Heart left ventricle (tissue), 16 donors: ENCODE measurements at regions not wholly inside any gene's neighbourhood (a gene's known extent, or its start where the extent isn't known, plus 50 kb on each side); places are given as distances from the start of the nearest gene placed in this dataset.

Experiments used
- ATAC-seq, 4 donors: fragments of 200-7000 bp; cut with Tn5 transposase; one replicate each; pipeline ENCODE4 v1.9.1; 2020 to 2022; ENCODE audit warnings: moderate library complexity in 4 of 4, mild to moderate bottlenecking in 3 of 4, moderate number of reproducible peaks in 1 of 4
- DNase-seq, 5 donors: peaks; one replicate each; pipeline ENCODE4 v3.0.0-alpha.2; 2020
- H3K27ac ChIP-seq, 12 donors: fragments of 200-600 bp; sonication (generic) in 4 of 12; one replicate each; pipeline versions ENCODE4 v1.5.0 to v1.8.0; 2016 to 2022; ENCODE audit warnings: mild to moderate bottlenecking in 2 of 12
- H3K27me3 ChIP-seq, 9 donors: fragments of 200-600 bp; sonication (generic) in 2 of 9; one replicate each; pipeline versions ENCODE4 v1.5.1 to v1.8.0; 2016 to 2022; ENCODE audit warnings: mild to moderate bottlenecking in 3 of 9
- H3K36me3 ChIP-seq, 9 donors: fragments of 200-600 bp; sonication (generic) in 2 of 9; one replicate each; pipeline versions ENCODE4 v1.5.0 to v1.8.0; 2018 to 2022; ENCODE audit warnings: mild to moderate bottlenecking in 2 of 9
- H3K4me1 ChIP-seq, 12 donors: fragments of 200-600 bp; sonication (generic) in 4 of 12; one replicate each; pipeline versions ENCODE4 v1.5.0 to v1.8.0; 2016 to 2022; ENCODE audit warnings: mild to moderate bottlenecking in 3 of 12
- H3K4me3 ChIP-seq, 12 donors: fragments of 200-600 bp; sonication (generic) in 4 of 12; one replicate each; pipeline versions ENCODE4 v1.5.0 to v1.8.0; 2017 to 2022; ENCODE audit warnings: mild to moderate bottlenecking in 9 of 12, moderate library complexity in 4 of 12
- H3K9me3 ChIP-seq, 12 donors: fragments of 200-600 bp; sonication (generic) in 4 of 12; one replicate each; pipeline versions ENCODE4 v1.5.0 to v1.8.0; 2016 to 2022; ENCODE audit warnings: mild to moderate bottlenecking in 1 of 12
- CTCF ChIP-seq, 12 donors: fragments of 200-600 bp; sonication (generic) in 4 of 12; IDR thresholded peaks; one replicate each; pipeline versions ENCODE4 v1.5.0 to v1.8.0; 2018 to 2022; ENCODE audit warnings: antibody characterized with exemption in 12 of 12, mild to moderate bottlenecking in 5 of 12
- POLR2A ChIP-seq, 2 donors: fragments of 450-650 bp; IDR thresholded peaks; one replicate each; pipeline ENCODE4 v1.6.1; 2017; ENCODE audit warnings: antibody characterized with exemption in 2 of 2, mild to moderate bottlenecking in 2 of 2, moderate library complexity in 2 of 2
- WGBS, 4 donors: extraction: QIAGEN DNeasy Blood & Tissue Kit in 2 of 4; methylation state at CpG; one replicate each; pipeline versions ENCODE4 v1.1.5 to v1.1.7; 2013 to 2018; 5-methylcytosine and 5-hydroxymethylcytosine counted together
- intact Hi-C, 10 donors: fragments of 100-400 bp; cut with DNase I; formaldehyde crosslinking; loops; one replicate each; pipeline versions ENCODE4 v1.11.1 to v1.14.2; 2022
- donor health status: ischemic (EF 13 %, LVEDD 7.1; RV severe dilation, severe dysfunction).
- donor health status: healthy with polysubstance abuse.
- donor health status: DM: no; HTN: yes; CAD: no.
- donor health status: DM: no; HTN: no; CAD: no.
- donor health status: ischemic (EF 25% LVEDD 6.9; RV normal size, moderate dysfunction).
- donor health status: ischemic (EF 25% LVEDD 5.7; RV mildly dilated, moderate dysfunction).
- donor health status: healthy.
- donor health status: DM: yes; HTN: yes; CAD: no.
- donor health status: ischemic (EF 35%, LVEDD 5.7; RV mildly dilated, moderate dysfunction).
- donor health status: nonischemic (EF 11% LVEDD 7.7; RV severe dilation, severe dysfunction).
- donor health status: DM: yes; HTN: yes; CAD: no.
- donor health status: PGD.
- donor health status: ischemic (EF 29% LVEDD 5.4; RV normal size, mild dysfunction).
- donor health status: nonischemic (EF 23%, LVEDD 6.1; RV moderate dilation, normal function).

GRCh38 chr3:132843851-132844553 is 121.8 kb upstream of the NPHP3 start:
- H3K27me3 ChIP-seq, result no peaks in the 10 kb centered on the region
- no peak overlapping the region for H3K4me3 ChIP-seq
- 57 to 69% (median 64%) methylated on average over 4 of the region's 4 CpGs for WGBS, 4 donors
- intact Hi-C loops, result no loop called here
- DNase-seq, result no peak
- TF ChIP-seq CTCF (IDR thresholded peaks at IDR 0.05), result no peak
- TF ChIP-seq POLR2A (IDR thresholded peaks at IDR 0.05), result no peak
- no peaks in the 10 kb centered on the region for H3K9me3 ChIP-seq
- no peaks in the 10 kb centered on the region for H3K36me3 ChIP-seq
- no peak overlapping the region for H3K27ac ChIP-seq
- no peak for ATAC-seq
- H3K4me1 ChIP-seq, result no peaks in the 10 kb centered on the region

- ATAC-seq (no peak), DNase-seq (no peak)
- Histone ChIP-seq H3K27ac (no peak overlapping the region), H3K9me3 (no peaks in the 10 kb centered on the region), H3K36me3 (no peaks in the 10 kb centered on the region), H3K4me1 (no peaks in the 10 kb centered on the region), H3K27me3 (no peaks in the 10 kb centered on the region), H3K4me3 (no peak overlapping the region)
- TF ChIP-seq CTCF (IDR thresholded peaks at IDR 0.05) (no peak), POLR2A (IDR thresholded peaks at IDR 0.05) (no peak)
- intact Hi-C loops, result no loop called here
- WGBS, 4 donors, result 58 to 80% (median 70%) methylated on average over 3 of the region's 3 CpGs
Observed at GRCh38 chr3:132843349-132843748, 121.1 kb upstream of the NPHP3 start.

- no peaks in the 10 kb centered on the region for H3K9me3 ChIP-seq
- 89 to 93% (median 92%) methylated on average over 2 of the region's 2 CpGs for WGBS, 4 donors
Observed at GRCh38 chr3:132841621-132842020, 119.4 kb upstream of the NPHP3 start.

GRCh38 chr3:132840201-132840700 is 118.0 kb upstream of the NPHP3 start:
- no peak for TF ChIP-seq POLR2A (IDR thresholded peaks at IDR 0.05)
- TF ChIP-seq CTCF (IDR thresholded peaks at IDR 0.05), result no peak
- Histone ChIP-seq H3K4me1 (no peaks in the 10 kb centered on the region), H3K9me3 (no peaks in the 10 kb centered on the region), H3K27ac (no peak overlapping the region), H3K4me3 (no peak overlapping the region), H3K36me3 (no peaks in the 10 kb centered on the region), H3K27me3 (no peaks in the 10 kb centered on the region)
- no peak for ATAC-seq
- WGBS, 4 donors, result 61 to 87% (median 81%) methylated on average over 2 to 3 of the region's 3 CpGs
- DNase-seq, result no peak
- intact Hi-C loops, result no loop called here

More at GRCh38 chr3:132841621-132842020, 119.4 kb upstream of the NPHP3 start:
- H3K36me3 ChIP-seq, result no peaks in the 10 kb centered on the region
- no peak overlapping the region for H3K4me3 ChIP-seq
- TF ChIP-seq CTCF (IDR thresholded peaks at IDR 0.05), result no peak
- no peak for TF ChIP-seq POLR2A (IDR thresholded peaks at IDR 0.05)
- H3K27ac ChIP-seq, result no peak overlapping the region
- no peak for DNase-seq
- H3K27me3 ChIP-seq, result no peaks in the 10 kb centered on the region
- ATAC-seq, result no peak
- intact Hi-C loops, result no loop called here
- no peaks in the 10 kb centered on the region for H3K4me1 ChIP-seq
